CD4-positive, alpha-beta T cell (primary cell): ENCODE measurements at regions not wholly inside any gene's neighbourhood (a gene's known extent, or its start where the extent isn't known, plus 50 kb on each side); places are given as distances from the start of the nearest gene placed in this dataset.

ENCODE experiments used
- ATAC-seq: fragments of 200-7000 bp; cut with Tn5 transposase; one replicate; pipeline ENCODE4 v1.10.0; 2022; ENCODE audit warnings: mild to moderate bottlenecking; ENCODE audit not compliant: poor library complexity
- CTCF ChIA-PET: fragments of 350-600 bp; sonication (Branson Sonifier 250); formaldehyde crosslinking; loops from one replicate; lab custom pipeline; 2021; ENCODE audit warnings: antibody characterized with exemption, inconsistent platforms; lab: Charles Lee
- POLR2A ChIA-PET: fragments of 350-600 bp; sonication (Branson Sonifier 250); formaldehyde crosslinking; loops from one replicate; lab custom pipeline; 2021; ENCODE audit warnings: antibody characterized with exemption, inconsistent platforms; lab: Charles Lee
- DNase-seq, 14 experiments: peaks; one replicate each; pipeline ENCODE4 v3.0.0-alpha.2; 2013 to 2020; ENCODE audit warnings: mixed read lengths in 2 of 14
- H3K27ac ChIP-seq, 2 donors: one replicate each; pipeline versions ENCODE4 v1.5.1 to v1.7.0; 2013; ENCODE audit warnings: low read length in 2 of 2, low read depth in 1 of 2, mild to moderate bottlenecking in 1 of 2
- H3K27me3 ChIP-seq, 2 experiments: 1 replicate in 1 of 2; 2 replicates in 1 of 2; pipeline versions ENCODE4 v1.6.1 to v1.7.0; 2013; ENCODE audit warnings: low read length in 2 of 2, control low read depth in 1 of 2, mild to moderate bottlenecking in 1 of 2, moderate library complexity in 1 of 2; ENCODE audit not compliant: insufficient read depth in 2 of 2, control insufficient read depth in 1 of 2
- H3K36me3 ChIP-seq: one replicate; pipeline ENCODE4 v1.6.1; 2013; ENCODE audit warnings: low read length, control low read depth; ENCODE audit not compliant: insufficient read depth
- H3K4me1 ChIP-seq: one replicate; pipeline ENCODE4 v1.6.1; 2013; ENCODE audit warnings: low read length, control low read depth; ENCODE audit not compliant: insufficient read depth
- H3K4me3 ChIP-seq: one replicate; pipeline ENCODE4 v1.5.1; 2013; ENCODE audit warnings: mild to moderate bottlenecking, low read length, moderate library complexity
- H3K9me3 ChIP-seq, 2 experiments: 1 replicate in 1 of 2; 2 replicates in 1 of 2; pipeline versions ENCODE4 v1.6.1 to v1.7.0; 2013; ENCODE audit warnings: low read length in 2 of 2, mild to moderate bottlenecking in 2 of 2, control low read depth in 1 of 2, moderate library complexity in 1 of 2; ENCODE audit not compliant: control insufficient read depth in 1 of 2, insufficient read depth in 1 of 2
- H3K27ac Mint-ChIP-seq: one replicate; pipeline ENCODE4 v1.8.0; 2020; ENCODE audit warnings: mixed read lengths
- H3K27me3 Mint-ChIP-seq: one replicate; pipeline ENCODE4 v1.8.0; 2021; ENCODE audit warnings: mixed read lengths
- H3K36me3 Mint-ChIP-seq: one replicate; pipeline ENCODE4 v1.8.0; 2021; ENCODE audit warnings: low read depth, mixed read lengths
- H3K4me1 Mint-ChIP-seq: one replicate; pipeline ENCODE4 v1.8.0; 2021; ENCODE audit warnings: low read depth, mixed read lengths
- H3K4me3 Mint-ChIP-seq: one replicate; pipeline ENCODE4 v1.8.0; 2020; ENCODE audit warnings: mild to moderate bottlenecking, mixed read lengths
- H3K9me3 Mint-ChIP-seq: one replicate; pipeline ENCODE4 v1.8.0; 2020; ENCODE audit warnings: mixed read lengths
- intact Hi-C, 2 experiments: fragments of 100-400 bp; cut with DNase I in 1 of 2; cut with micrococcal nuclease in 1 of 2; formaldehyde crosslinking; loops; one replicate each; pipeline versions ENCODE4 v1.15.1 to v1.9.0; 2023 to 2025; cut with DNase I, micrococcal nuclease
- TF ChIP-seq, protein P1 (sequence below): fragments of 200-600 bp; IDR thresholded peaks from one replicate; pipeline ENCODE4 v1.8.0; 2022; ENCODE audit warnings: antibody characterized with exemption, mild to moderate bottlenecking

DNA sequence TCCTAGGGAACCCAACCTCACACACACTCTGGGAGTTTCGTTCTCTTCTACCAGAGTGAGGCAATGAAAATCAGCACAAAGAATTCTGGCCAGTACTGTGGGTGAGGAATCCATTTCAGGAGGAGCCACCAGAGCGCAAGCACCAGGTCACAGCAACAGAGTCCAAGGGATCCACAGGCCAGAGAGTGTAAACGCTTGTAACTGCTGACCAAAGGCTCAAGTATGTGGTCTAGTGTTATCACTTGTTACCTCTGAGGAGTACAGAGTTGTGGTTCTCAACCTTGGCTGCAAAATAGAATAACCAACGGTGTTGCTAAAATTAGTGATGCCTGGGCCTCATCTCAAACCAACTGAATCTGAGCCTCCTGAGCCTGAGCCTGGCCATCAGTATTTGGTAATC, 152.5 kb upstream of the ZNF366 start:
- no peaks in the 10 kb centered on the region for H3K36me3 Mint-ChIP-seq
- no peaks in the 10 kb centered on the region for H3K9me3 Mint-ChIP-seq
- H3K4me3 Mint-ChIP-seq: no peak overlapping the region
- H3K4me1 Mint-ChIP-seq: no peaks in the 10 kb centered on the region
- Histone ChIP-seq H3K27me3 (peaks cover 0 to 6% of the 10 kb centered on the region in 2 experiments), H3K9me3 (no peaks in the 10 kb centered on the region), H3K36me3 (no peaks in the 10 kb centered on the region), H3K4me3 (no peak overlapping the region), H3K27ac (no peak overlapping the region), H3K4me1 (no peaks in the 10 kb centered on the region)
- POLR2A ChIA-PET: no interaction called here
- CTCF ChIA-PET: no interaction called here
- peaks cover 19% of the 10 kb centered on the region for H3K27me3 Mint-ChIP-seq
- DNase-seq: no peak
- TF ChIP-seq, protein P1, sequence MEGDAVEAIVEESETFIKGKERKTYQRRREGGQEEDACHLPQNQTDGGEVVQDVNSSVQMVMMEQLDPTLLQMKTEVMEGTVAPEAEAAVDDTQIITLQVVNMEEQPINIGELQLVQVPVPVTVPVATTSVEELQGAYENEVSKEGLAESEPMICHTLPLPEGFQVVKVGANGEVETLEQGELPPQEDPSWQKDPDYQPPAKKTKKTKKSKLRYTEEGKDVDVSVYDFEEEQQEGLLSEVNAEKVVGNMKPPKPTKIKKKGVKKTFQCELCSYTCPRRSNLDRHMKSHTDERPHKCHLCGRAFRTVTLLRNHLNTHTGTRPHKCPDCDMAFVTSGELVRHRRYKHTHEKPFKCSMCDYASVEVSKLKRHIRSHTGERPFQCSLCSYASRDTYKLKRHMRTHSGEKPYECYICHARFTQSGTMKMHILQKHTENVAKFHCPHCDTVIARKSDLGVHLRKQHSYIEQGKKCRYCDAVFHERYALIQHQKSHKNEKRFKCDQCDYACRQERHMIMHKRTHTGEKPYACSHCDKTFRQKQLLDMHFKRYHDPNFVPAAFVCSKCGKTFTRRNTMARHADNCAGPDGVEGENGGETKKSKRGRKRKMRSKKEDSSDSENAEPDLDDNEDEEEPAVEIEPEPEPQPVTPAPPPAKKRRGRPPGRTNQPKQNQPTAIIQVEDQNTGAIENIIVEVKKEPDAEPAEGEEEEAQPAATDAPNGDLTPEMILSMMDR: no peak
- intact Hi-C loops: no loop called here
- ATAC-seq: no peak
- H3K27ac Mint-ChIP-seq: no peak overlapping the region

- ATAC-seq (no peak), DNase-seq (no peak)
- ChIA-PET POLR2A (no interaction called here), CTCF (no interaction called here)
- Mint-ChIP-seq H3K4me1 (no peaks in the 10 kb centered on the region), H3K36me3 (no peaks in the 10 kb centered on the region), H3K9me3 (no peaks in the 10 kb centered on the region), H3K27ac (no peak overlapping the region), H3K27me3 (peaks cover 19% of the 10 kb centered on the region), H3K4me3 (no peak overlapping the region)
- Histone ChIP-seq H3K4me3 (no peak overlapping the region), H3K9me3 (no peaks in the 10 kb centered on the region), H3K4me1 (no peaks in the 10 kb centered on the region), H3K36me3 (no peaks in the 10 kb centered on the region), H3K27me3 (peaks cover 0 to 6% of the 10 kb centered on the region in 2 experiments), H3K27ac (no peak overlapping the region)
- TF ChIP-seq, protein P1: no peak
- intact Hi-C loops: no loop called here
Observed at GRCh38 chr5:72658761-72659540, 151.7 kb upstream of the ZNF366 start.

GRCh38 chr5:72658161-72658560, 151.0 kb upstream of the ZNF366 start:
- no peak overlapping the region for H3K27ac ChIP-seq
- ChIA-PET CTCF (no interaction called here), POLR2A (no interaction called here)
- TF ChIP-seq, protein P1: no peak
- no peaks in the 10 kb centered on the region for H3K36me3 ChIP-seq
- H3K9me3 Mint-ChIP-seq: no peaks in the 10 kb centered on the region
- H3K9me3 ChIP-seq: no peaks in the 10 kb centered on the region
- intact Hi-C loops: no loop called here
- DNase-seq (no peak), ATAC-seq (no peak)
- H3K4me1 Mint-ChIP-seq: no peaks in the 10 kb centered on the region
- no peak overlapping the region for H3K4me3 Mint-ChIP-seq
- no peak overlapping the region for H3K4me3 ChIP-seq
- H3K27ac Mint-ChIP-seq: no peak overlapping the region
- no peaks in the 10 kb centered on the region for H3K36me3 Mint-ChIP-seq
- peaks cover 22% of the 10 kb centered on the region for H3K27me3 Mint-ChIP-seq
- H3K4me1 ChIP-seq: no peaks in the 10 kb centered on the region
- peaks cover 0 to 6% of the 10 kb centered on the region in 2 experiments for H3K27me3 ChIP-seq
